Suprapubic skin (tissue), 4 donors: ENCODE measurements at regions not wholly inside any gene's neighbourhood (a gene's known extent, or its start where the extent isn't known, plus 50 kb on each side); places are given as distances from the start of the nearest gene placed in this dataset.

Experiments used
- DNase-seq, 2 donors: peaks; one replicate each; pipeline ENCODE4 v3.0.0-alpha.2; 2019; ENCODE audit warnings: low spot score in 2 of 2
- H3K27ac ChIP-seq: fragments of 200-600 bp; sonication (generic); one replicate; pipeline ENCODE4 v1.5.1; 2019
- H3K27me3 ChIP-seq: fragments of 200-600 bp; sonication (generic); one replicate; pipeline ENCODE4 v1.5.1; 2019
- H3K36me3 ChIP-seq: fragments of 200-600 bp; sonication (generic); one replicate; pipeline ENCODE4 v1.5.1; 2019
- H3K4me1 ChIP-seq: fragments of 200-600 bp; sonication (generic); one replicate; pipeline ENCODE4 v1.5.1; 2019
- H3K4me3 ChIP-seq: fragments of 200-600 bp; sonication (generic); one replicate; pipeline ENCODE4 v1.5.1; 2019; ENCODE audit warnings: mild to moderate bottlenecking
- H3K9me3 ChIP-seq: fragments of 200-600 bp; sonication (generic); one replicate; pipeline ENCODE4 v1.5.1; 2019
- EP300 ChIP-seq: sonication (generic); formaldehyde crosslinking; IDR thresholded peaks from one replicate; pipeline ENCODE4 v1.6.1; 2017; ENCODE audit warnings: antibody characterized with exemption
- POLR2A ChIP-seq, 2 donors: fragments of 450-650 bp; IDR thresholded peaks; one replicate each; pipeline ENCODE4 v1.6.1; 2017; ENCODE audit warnings: antibody characterized with exemption in 2 of 2, mild to moderate bottlenecking in 2 of 2, moderate library complexity in 2 of 2
- POLR2AphosphoS5 ChIP-seq, 3 donors: sonication (generic); formaldehyde crosslinking; IDR thresholded peaks; one replicate each; pipeline ENCODE4 v1.6.1; 2017; ENCODE audit warnings: antibody characterized with exemption in 3 of 3
- WGBS: methylation state at CpG from one replicate; pipeline ENCODE4 v1.1.5; 2018; 5-methylcytosine and 5-hydroxymethylcytosine counted together
- TF ChIP-seq, protein P1 (sequence below), 2 donors: fragments of 200-600 bp in 1 of 2; fragments of 450-650 bp in 1 of 2; sonication (generic) in 1 of 2; IDR thresholded peaks; one replicate each; pipeline ENCODE4 v1.5.1; 2016 to 2019; ENCODE audit warnings: antibody characterized with exemption in 2 of 2, mild to moderate bottlenecking in 1 of 2, moderate library complexity in 1 of 2

DNA sequence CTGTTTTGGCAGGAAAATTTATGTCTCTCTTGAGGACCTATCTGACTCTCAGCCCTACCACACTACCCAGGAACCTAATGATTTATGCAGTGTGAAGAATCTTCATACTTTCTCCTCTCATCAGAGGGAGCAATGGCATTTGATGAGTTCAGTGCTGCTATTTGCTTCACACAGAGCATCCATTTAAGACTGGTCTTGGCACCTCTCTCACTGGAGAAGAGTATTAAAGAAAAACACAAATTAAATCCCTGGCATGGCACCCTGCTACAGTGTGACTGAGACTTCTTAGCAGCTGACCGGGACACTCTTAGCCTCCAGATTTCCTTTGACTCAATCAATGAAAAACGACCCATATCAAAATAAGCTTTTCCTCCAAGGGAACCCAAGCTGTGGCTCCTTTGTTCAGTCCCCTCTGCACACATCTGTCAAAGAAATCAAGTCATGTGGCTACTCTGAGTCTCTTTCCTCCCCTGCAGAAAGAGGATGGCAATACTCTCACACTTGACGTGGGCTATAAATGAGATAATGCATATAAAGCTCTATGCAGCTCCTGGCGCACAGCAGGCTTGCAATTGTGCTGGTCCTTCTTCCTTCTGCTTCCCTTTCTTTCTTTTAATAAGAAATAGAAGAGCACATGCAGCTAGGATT lies 186.1 kb upstream of the E2F8 start:
- Histone ChIP-seq H3K27ac (no peak overlapping the region), H3K4me1 (peaks cover 12% of the 10 kb centered on the region), H3K36me3 (no peaks in the 10 kb centered on the region), H3K9me3 (no peaks in the 10 kb centered on the region), H3K27me3 (peaks cover 3% of the 10 kb centered on the region), H3K4me3 (no peak overlapping the region)
- WGBS, result 64% methylated on average over 4 of the region's 4 CpGs
- TF ChIP-seq POLR2AphosphoS5 (IDR thresholded peaks at IDR 0.05), result no peak
- TF ChIP-seq EP300, result no peak
- TF ChIP-seq, protein P1, sequence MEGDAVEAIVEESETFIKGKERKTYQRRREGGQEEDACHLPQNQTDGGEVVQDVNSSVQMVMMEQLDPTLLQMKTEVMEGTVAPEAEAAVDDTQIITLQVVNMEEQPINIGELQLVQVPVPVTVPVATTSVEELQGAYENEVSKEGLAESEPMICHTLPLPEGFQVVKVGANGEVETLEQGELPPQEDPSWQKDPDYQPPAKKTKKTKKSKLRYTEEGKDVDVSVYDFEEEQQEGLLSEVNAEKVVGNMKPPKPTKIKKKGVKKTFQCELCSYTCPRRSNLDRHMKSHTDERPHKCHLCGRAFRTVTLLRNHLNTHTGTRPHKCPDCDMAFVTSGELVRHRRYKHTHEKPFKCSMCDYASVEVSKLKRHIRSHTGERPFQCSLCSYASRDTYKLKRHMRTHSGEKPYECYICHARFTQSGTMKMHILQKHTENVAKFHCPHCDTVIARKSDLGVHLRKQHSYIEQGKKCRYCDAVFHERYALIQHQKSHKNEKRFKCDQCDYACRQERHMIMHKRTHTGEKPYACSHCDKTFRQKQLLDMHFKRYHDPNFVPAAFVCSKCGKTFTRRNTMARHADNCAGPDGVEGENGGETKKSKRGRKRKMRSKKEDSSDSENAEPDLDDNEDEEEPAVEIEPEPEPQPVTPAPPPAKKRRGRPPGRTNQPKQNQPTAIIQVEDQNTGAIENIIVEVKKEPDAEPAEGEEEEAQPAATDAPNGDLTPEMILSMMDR (IDR thresholded peaks at IDR 0.05), result no peak
- no peak for TF ChIP-seq POLR2A (IDR thresholded peaks at IDR 0.05)
- DNase-seq, result no peak

DNA sequence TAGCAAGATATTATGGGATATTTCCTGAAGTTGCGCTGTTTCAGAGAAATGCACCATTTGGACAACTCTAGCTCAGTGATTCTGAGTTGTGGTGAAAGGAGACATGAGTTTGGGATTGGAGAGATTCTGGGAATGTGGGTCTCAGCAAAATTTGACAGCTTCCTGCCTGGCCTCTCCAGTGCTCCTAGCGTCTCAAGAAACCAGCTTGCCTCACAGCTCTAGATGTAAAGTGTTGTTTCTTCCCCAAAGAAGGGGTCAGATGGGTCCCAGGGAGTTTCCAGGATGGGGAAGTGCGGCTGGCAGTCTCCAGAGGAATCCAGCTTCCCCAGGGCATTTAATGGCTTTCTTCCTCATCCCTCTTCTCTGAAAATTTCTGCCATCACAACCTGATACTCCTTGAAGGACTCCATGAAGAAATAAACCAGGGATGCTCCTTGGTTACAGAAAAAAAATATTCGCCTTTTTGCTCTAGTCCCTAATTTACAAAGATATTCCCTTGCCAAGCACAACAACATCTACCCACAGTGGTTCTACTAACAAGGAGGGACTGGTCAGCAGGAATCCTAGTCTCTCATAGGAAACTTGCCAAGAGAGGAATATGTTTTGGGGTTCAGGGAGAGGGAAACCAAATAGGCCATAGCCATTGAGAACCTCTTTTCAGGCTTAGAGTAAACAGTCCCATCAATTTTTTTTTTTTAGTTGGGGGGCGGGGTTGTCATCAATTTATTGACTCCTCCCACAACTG lies 185.4 kb upstream of the E2F8 start:
- no peaks in the 10 kb centered on the region for H3K36me3 ChIP-seq
- no peak for DNase-seq
- H3K9me3 ChIP-seq, result no peaks in the 10 kb centered on the region
- no peaks in the 10 kb centered on the region for H3K27me3 ChIP-seq
- TF ChIP-seq EP300, result no peak
- TF ChIP-seq, protein P1 (IDR thresholded peaks at IDR 0.05), result no peak
- TF ChIP-seq POLR2A (IDR thresholded peaks at IDR 0.05), result no peak
- no peak for TF ChIP-seq POLR2AphosphoS5 (IDR thresholded peaks at IDR 0.05)
- no peak overlapping the region for H3K4me3 ChIP-seq
- peaks cover 12% of the 10 kb centered on the region for H3K4me1 ChIP-seq
- H3K27ac ChIP-seq, result no peak overlapping the region
- WGBS, result 82% methylated on average over 5 of the region's 5 CpGs

DNA sequence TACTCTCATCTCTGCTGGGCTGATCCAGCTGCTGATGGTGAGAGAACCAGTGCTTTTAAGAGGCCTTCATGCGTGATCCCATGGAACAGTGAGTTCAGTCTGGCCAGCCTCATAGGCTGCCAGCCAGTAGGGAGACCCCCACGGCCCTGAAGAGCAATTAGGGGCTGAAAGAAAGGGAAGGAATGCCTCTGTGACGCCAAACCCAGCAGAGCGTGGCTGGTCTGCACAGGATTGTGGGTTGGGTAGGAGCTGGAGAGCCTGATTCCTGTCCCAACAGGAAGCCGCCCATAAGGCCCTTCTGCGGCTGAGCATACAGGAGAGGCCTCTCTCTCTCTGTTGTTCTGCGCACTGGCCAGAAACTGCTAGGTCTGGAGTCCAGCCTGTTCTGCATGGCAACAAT lies 181.5 kb upstream of the E2F8 start:
- peaks cover 3% of the 10 kb centered on the region for H3K4me1 ChIP-seq
- H3K9me3 ChIP-seq, result no peaks in the 10 kb centered on the region
- DNase-seq, result no peak
- H3K27me3 ChIP-seq, result no peaks in the 10 kb centered on the region
- no peak overlapping the region for H3K4me3 ChIP-seq
- WGBS, result 90% methylated on average over 7 of the region's 7 CpGs
- H3K27ac ChIP-seq, result no peak overlapping the region
- TF ChIP-seq POLR2AphosphoS5 (IDR thresholded peaks at IDR 0.05) (no peak), POLR2A (IDR thresholded peaks at IDR 0.05) (no peak), EP300 (no peak)
- TF ChIP-seq, protein P1 (IDR thresholded peaks at IDR 0.05), result no peak
- H3K36me3 ChIP-seq, result no peaks in the 10 kb centered on the region

DNA sequence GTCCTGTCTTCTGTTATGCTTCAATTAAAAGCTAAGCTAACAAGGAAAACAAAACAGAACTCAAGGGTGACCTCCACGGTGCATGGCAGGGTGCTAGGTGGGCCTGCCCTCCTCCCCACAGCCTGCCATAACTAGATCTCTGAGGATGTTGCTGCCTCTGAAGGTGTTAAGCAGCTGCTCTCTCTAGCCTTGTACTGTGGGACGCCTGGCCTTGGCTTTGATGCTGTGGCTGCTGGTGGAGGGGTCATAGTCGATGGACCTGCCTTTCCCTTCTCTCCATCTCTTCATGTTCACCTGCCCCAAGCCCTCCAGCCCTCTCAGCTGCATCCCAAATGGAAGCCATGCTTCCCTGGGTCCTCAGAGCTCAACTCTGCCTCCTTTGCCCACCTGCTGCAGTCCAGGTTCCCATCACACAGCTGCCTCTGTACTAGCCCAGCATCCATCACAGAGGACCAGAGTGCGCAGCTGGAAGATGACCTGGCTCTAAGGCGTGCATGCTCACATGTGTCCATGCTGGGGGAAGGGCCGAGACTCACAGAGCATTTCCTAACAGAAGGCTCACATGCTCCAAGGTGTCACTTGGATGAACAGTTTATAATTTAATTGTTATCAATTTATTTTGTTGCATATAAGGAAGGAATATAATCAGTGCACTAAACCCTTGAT lies 180.3 kb upstream of the E2F8 start:
- TF ChIP-seq POLR2A (IDR thresholded peaks at IDR 0.05) (no peak), POLR2AphosphoS5 (IDR thresholded peaks at IDR 0.05) (no peak), EP300 (no peak)
- TF ChIP-seq, protein P1 (IDR thresholded peaks at IDR 0.05), result no peak
- no peak overlapping the region for H3K4me3 ChIP-seq
- no peak for DNase-seq
- no peaks in the 10 kb centered on the region for H3K27me3 ChIP-seq
- WGBS, result 71% methylated on average over 6 of the region's 6 CpGs
- no peaks in the 10 kb centered on the region for H3K4me1 ChIP-seq
- H3K9me3 ChIP-seq, result no peaks in the 10 kb centered on the region
- no peaks in the 10 kb centered on the region for H3K36me3 ChIP-seq
- H3K27ac ChIP-seq, result no peak overlapping the region

DNA sequence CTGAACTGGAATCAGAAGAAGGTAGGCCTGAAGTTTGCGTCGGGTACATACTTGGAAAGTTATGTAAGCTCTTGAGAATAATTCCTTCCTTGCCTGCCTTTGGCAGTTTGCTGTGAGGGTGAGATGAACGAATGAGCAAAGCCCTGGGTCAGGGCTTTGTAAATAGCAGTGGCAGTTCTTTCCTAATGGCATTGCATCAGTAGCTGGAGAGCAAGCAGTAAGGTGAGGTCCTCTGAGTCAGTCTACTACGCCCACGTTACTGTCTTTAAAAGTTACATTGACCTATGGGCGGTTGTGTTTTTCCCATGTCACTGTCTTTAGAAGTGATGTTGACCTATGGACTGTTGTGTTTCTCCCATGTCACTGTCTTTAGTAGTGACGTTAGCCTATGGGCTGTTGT lies 179.1 kb upstream of the E2F8 start:
- no peak overlapping the region for H3K4me3 ChIP-seq
- WGBS, result 78% methylated on average over 7 of the region's 7 CpGs
- H3K36me3 ChIP-seq, result no peaks in the 10 kb centered on the region
- no peaks in the 10 kb centered on the region for H3K9me3 ChIP-seq
- H3K4me1 ChIP-seq, result no peaks in the 10 kb centered on the region
- H3K27me3 ChIP-seq, result no peaks in the 10 kb centered on the region
- no peak for TF ChIP-seq POLR2AphosphoS5 (IDR thresholded peaks at IDR 0.05)
- no peak for TF ChIP-seq EP300
- TF ChIP-seq, protein P1 (IDR thresholded peaks at IDR 0.05), result no peak
- no peak overlapping the region for H3K27ac ChIP-seq
- DNase-seq, result no peak
